ENCODE measurements at regions not wholly inside any gene's neighbourhood (a gene's known extent, or its start where the extent isn't known, plus 50 kb on each side); places are given as distances from the start of the nearest gene placed in this dataset.

DNA sequence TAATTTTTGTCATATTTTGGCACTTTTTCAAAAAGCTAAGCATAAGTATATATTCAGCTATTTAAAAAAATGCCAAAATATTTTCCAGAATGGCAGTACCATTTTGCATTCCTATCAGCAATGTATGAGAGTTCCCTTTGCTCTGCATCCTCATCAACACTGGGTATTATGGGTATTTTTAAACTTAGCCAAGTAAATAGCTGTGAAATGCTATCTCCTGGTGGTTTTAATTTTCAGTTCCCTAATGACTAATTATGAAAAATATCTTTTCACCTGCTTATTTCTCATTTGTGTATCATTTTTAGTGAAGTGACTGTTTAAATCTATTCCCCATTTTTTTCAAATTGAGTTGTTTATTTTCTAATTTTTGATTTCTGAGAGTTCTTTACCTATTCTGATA, 199.7 kb upstream of the NECTIN3 start:
- TF ChIP-seq, protein P1, sequence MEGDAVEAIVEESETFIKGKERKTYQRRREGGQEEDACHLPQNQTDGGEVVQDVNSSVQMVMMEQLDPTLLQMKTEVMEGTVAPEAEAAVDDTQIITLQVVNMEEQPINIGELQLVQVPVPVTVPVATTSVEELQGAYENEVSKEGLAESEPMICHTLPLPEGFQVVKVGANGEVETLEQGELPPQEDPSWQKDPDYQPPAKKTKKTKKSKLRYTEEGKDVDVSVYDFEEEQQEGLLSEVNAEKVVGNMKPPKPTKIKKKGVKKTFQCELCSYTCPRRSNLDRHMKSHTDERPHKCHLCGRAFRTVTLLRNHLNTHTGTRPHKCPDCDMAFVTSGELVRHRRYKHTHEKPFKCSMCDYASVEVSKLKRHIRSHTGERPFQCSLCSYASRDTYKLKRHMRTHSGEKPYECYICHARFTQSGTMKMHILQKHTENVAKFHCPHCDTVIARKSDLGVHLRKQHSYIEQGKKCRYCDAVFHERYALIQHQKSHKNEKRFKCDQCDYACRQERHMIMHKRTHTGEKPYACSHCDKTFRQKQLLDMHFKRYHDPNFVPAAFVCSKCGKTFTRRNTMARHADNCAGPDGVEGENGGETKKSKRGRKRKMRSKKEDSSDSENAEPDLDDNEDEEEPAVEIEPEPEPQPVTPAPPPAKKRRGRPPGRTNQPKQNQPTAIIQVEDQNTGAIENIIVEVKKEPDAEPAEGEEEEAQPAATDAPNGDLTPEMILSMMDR (IDR thresholded peaks at IDR 0.05) = no peak
- TF ChIP-seq POLR2A (IDR thresholded peaks at IDR 0.05) = no peak

All from uterus (tissue), 2 donors.